H1 (cell line): ENCODE measurements at regions not wholly inside any gene's neighbourhood (a gene's known extent, or its start where the extent isn't known, plus 50 kb on each side); places are given as distances from the start of the nearest gene placed in this dataset.

Source experiments
- BACH1 ChIP-seq: IDR thresholded peaks from 2 replicates; pipeline ENCODE4 v1.6.1; 2012; ENCODE audit warnings: low read length, improper control_type of control experiment
- TAF7 ChIP-seq: optimal IDR thresholded peaks from 2 replicates; pipeline ENCODE3; 2011; ENCODE audit warnings: low read depth, mild to moderate bottlenecking, inconsistent platforms, low read length, moderate library complexity, borderline replicate concordance
- TF ChIP-seq, protein P1 (sequence below): fragments of 300-600 bp; sonication (generic); IDR thresholded peaks from 2 replicates; pipeline ENCODE4 v1.7.1; 2012; ENCODE audit warnings: low read length, moderate library complexity, mild to moderate bottlenecking, inconsistent platforms; ENCODE audit not compliant: insufficient replicate concordance
- TF ChIP-seq, protein P2 (sequence below): IDR thresholded peaks from 2 replicates; pipeline ENCODE4 v1.6.1; 2012; ENCODE audit warnings: inconsistent platforms

DNA sequence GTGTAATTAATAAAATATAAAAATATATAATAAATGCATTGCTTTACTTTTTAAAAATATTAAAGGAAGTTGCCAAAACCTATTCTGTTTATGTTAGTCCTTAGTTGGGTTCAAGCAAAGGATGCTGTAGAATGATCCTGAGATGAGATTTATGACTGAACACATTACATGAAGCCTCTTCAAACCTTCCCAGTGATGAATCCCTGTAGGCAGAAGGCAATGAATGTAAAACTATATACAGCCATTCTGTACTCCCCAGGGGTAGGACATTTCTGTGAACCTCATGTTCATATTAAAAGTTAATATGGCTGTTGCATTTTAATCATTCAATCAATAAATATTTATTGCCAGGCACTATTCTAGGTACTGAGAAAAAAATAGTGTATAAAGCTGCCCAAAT, 166.0 kb downstream of the RFPL4B start (continued):
- TF ChIP-seq, protein P1, sequence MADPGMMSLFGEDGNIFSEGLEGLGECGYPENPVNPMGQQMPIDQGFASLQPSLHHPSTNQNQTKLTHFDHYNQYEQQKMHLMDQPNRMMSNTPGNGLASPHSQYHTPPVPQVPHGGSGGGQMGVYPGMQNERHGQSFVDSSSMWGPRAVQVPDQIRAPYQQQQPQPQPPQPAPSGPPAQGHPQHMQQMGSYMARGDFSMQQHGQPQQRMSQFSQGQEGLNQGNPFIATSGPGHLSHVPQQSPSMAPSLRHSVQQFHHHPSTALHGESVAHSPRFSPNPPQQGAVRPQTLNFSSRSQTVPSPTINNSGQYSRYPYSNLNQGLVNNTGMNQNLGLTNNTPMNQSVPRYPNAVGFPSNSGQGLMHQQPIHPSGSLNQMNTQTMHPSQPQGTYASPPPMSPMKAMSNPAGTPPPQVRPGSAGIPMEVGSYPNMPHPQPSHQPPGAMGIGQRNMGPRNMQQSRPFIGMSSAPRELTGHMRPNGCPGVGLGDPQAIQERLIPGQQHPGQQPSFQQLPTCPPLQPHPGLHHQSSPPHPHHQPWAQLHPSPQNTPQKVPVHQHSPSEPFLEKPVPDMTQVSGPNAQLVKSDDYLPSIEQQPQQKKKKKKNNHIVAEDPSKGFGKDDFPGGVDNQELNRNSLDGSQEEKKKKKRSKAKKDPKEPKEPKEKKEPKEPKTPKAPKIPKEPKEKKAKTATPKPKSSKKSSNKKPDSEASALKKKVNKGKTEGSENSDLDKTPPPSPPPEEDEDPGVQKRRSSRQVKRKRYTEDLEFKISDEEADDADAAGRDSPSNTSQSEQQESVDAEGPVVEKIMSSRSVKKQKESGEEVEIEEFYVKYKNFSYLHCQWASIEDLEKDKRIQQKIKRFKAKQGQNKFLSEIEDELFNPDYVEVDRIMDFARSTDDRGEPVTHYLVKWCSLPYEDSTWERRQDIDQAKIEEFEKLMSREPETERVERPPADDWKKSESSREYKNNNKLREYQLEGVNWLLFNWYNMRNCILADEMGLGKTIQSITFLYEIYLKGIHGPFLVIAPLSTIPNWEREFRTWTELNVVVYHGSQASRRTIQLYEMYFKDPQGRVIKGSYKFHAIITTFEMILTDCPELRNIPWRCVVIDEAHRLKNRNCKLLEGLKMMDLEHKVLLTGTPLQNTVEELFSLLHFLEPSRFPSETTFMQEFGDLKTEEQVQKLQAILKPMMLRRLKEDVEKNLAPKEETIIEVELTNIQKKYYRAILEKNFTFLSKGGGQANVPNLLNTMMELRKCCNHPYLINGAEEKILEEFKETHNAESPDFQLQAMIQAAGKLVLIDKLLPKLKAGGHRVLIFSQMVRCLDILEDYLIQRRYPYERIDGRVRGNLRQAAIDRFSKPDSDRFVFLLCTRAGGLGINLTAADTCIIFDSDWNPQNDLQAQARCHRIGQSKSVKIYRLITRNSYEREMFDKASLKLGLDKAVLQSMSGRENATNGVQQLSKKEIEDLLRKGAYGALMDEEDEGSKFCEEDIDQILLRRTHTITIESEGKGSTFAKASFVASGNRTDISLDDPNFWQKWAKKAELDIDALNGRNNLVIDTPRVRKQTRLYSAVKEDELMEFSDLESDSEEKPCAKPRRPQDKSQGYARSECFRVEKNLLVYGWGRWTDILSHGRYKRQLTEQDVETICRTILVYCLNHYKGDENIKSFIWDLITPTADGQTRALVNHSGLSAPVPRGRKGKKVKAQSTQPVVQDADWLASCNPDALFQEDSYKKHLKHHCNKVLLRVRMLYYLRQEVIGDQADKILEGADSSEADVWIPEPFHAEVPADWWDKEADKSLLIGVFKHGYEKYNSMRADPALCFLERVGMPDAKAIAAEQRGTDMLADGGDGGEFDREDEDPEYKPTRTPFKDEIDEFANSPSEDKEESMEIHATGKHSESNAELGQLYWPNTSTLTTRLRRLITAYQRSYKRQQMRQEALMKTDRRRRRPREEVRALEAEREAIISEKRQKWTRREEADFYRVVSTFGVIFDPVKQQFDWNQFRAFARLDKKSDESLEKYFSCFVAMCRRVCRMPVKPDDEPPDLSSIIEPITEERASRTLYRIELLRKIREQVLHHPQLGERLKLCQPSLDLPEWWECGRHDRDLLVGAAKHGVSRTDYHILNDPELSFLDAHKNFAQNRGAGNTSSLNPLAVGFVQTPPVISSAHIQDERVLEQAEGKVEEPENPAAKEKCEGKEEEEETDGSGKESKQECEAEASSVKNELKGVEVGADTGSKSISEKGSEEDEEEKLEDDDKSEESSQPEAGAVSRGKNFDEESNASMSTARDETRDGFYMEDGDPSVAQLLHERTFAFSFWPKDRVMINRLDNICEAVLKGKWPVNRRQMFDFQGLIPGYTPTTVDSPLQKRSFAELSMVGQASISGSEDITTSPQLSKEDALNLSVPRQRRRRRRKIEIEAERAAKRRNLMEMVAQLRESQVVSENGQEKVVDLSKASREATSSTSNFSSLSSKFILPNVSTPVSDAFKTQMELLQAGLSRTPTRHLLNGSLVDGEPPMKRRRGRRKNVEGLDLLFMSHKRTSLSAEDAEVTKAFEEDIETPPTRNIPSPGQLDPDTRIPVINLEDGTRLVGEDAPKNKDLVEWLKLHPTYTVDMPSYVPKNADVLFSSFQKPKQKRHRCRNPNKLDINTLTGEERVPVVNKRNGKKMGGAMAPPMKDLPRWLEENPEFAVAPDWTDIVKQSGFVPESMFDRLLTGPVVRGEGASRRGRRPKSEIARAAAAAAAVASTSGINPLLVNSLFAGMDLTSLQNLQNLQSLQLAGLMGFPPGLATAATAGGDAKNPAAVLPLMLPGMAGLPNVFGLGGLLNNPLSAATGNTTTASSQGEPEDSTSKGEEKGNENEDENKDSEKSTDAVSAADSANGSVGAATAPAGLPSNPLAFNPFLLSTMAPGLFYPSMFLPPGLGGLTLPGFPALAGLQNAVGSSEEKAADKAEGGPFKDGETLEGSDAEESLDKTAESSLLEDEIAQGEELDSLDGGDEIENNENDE, result no peak
- TF ChIP-seq, protein P2, sequence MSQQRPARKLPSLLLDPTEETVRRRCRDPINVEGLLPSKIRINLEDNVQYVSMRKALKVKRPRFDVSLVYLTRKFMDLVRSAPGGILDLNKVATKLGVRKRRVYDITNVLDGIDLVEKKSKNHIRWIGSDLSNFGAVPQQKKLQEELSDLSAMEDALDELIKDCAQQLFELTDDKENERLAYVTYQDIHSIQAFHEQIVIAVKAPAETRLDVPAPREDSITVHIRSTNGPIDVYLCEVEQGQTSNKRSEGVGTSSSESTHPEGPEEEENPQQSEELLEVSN, result no peak
- no peak for TF ChIP-seq TAF7
- no peak for TF ChIP-seq BACH1
- TF ChIP-seq, all 59 proteins: peak for 0
